HG02885 (cell line): ENCODE measurements at regions not wholly inside any gene's neighbourhood (a gene's known extent, or its start where the extent isn't known, plus 50 kb on each side); places are given as distances from the start of the nearest gene placed in this dataset.

Source experiments
- ATAC-seq: cut with Tn5 transposase; IDR thresholded peaks from one replicate; pipeline ENCODE4 v1.9.1; 2021; ENCODE audit warnings: mild to moderate bottlenecking; ENCODE audit not compliant: unreplicated experiment, poor library complexity

DNA sequence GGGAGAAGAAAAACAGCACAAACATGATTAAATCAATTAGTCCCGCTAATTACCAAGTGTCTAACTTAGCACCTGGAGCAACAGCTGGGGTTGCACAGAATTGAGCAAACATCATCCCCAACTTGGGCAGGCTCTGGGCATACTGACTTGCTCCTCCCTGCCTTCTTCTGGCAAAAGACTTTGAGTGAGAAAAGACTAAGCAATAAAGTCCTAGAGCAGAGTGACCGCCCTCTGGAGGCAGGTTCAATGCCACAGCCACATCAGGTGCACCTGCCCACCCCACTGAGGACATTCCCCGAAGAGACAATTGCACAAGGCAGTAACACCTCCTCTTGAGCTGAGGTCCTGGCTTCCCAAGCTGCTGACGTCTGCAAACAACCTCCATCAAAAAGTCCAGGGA is 358.3 kb downstream of the SOX9 start:
- no peak for ATAC-seq

- ATAC-seq, result no peak
Measured at GRCh38 chr17:72481572-72481971, 360.8 kb downstream of the SOX9 start.

- ATAC-seq, result no peak
Measured at GRCh38 chr17:72485596-72485995, 364.8 kb downstream of the SOX9 start.

- no peak for ATAC-seq
Measured at GRCh38 chr17:72486806-72487205, 366.0 kb downstream of the SOX9 start.

DNA sequence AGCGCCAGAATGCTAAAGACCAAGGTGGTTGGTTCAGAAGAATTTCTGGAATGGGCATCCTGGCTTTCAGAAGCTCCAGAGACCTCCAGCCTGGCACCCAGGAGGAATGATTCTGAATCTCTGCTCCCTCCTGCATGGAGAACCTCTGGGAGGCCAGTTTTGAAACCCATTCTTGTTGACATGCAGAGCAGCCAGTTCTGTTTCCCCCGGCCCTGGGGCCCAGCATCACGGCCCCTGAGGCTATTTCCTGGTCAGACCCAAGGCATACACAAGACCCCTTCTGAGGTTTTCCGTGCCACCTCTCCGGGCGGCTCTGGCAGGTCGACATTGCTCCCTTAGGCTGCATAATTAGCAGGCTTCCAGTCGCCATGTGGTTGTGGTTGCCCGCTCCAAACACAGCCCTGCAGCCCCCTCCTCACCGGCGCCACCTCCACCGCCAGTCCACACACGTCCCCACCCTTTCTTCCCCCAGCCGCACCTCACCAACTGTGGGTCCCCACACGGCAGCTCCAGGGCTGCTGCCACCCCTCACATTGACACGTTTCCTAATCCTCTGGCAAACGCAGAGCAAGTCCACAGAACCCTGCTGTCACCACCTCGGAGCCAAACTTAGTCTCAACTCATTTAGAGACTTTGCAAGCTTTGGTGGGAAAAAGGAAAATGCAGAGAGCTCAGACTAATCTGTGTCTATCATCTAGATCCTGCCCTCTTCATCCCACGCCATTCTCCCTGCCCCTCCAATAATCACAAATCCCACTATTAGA is 367.1 kb downstream of the SOX9 start:
- no peak for ATAC-seq

DNA sequence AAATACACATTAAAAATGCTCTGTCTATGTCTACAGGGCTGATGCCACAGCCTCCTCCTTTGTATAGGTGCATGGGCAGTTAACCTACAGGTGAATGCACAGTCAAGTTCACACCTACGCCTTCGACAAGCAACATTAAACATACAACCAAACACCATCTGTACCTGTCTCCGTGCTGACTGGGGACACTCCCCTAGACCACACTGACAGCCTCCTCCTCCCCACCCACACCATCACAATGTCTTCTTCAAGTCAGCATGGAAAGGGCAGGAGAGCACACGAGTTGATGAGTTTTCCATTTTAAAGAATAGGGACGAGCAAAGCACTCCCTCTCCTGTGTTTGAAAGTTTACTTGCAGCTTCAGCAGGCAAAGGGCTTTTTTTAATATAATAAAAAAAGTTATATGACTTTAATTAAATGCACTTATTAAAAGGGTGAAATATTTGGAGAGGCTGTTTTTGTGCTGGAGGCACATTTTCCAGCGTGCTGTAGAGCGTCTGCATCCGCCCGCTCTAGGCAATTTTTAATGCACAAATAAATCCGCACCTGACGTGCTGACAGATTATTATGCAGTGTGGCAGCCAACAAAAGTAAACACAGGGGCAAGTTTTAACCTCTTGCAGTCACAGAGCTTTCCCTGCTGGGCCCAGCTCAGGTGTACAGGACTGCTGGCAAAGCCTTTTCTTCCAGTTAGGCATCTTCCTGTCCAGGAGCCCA is 367.9 kb downstream of the SOX9 start:
- ATAC-seq, result no peak

DNA sequence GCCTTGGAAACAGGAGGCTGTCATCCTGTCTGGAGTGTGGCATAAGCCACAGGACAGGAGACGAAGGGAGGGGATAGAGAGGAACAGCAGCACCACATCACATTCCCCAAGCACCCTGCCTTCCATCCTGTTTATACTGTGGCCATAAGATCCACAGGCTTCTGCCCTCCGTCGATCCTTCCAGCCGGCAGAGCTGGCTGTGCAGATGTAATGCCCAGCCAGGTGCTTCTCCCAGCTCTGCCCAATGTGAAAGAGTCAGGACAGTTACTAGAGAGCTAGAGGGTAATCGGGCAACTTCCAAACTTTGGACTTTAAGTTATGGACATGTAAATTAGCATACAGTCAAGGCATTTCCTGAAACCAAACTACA is 368.4 kb downstream of the SOX9 start:
- no peak for ATAC-seq

DNA sequence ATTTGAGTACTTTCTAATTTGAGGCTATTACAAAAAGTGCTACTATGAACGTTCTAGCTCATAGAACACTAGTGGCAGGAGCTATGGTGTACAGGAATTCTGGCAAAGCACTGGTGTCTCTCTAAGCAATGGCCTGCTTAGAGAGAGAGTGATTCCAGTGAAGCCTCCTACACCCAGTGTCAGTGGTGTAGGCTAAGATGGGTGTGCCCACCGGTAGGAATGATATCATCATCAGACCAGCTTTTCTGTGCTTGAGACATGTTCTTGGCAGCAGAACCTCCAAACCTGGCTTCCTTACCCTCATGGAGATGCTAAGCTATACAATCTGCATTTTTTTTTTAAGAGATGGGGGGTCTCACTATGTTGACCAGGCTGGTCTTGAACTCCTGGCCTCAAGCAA is 370.3 kb downstream of the SOX9 start:
- no peak for ATAC-seq

- ATAC-seq, result no peak
Measured at GRCh38 chr17:72492494-72492893, 371.7 kb downstream of the SOX9 start.

DNA sequence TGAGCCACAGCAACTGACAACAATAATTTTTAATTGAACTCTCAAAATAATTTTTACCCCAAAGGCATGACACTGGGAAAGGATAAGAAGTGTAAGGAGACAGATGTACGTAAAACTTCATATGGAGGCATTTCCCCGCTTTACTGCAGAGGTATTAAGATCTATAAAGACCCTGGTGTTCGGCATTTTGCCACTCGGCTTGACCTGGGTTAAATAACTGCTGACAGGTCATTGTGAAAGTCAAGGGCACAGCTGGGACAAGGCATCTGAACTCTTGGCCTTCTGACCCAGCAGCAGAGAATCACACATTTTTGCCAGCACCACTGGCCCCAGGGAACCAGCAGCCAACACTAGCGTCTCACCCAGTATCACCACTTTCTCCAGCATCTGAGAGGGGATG is 372.1 kb downstream of the SOX9 start:
- ATAC-seq, result no peak

- no peak for ATAC-seq
Measured at GRCh38 chr17:72494566-72494965, 373.7 kb downstream of the SOX9 start.

DNA sequence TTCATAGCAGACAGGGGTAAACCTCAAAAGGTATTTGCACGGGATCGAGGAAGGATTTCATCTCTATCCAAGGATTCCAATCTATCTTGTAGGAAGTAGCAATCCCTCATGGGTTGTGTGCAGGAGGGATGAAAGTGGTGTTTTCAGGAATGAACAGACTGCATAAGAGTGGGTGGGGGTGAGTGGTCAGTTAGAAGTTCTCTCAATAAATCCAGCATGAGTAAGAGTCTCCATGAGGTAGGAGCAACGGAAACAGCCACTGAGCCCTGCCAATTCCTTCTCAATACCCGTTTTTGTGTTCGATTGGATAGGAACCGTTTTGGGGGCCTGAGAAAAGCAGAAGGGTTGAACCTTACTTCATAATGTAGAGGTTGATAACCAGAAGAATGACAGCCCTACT is 375.6 kb downstream of the SOX9 start:
- ATAC-seq, result no peak

GRCh38 chr17:72497915-72498314 is 377.1 kb downstream of the SOX9 start:
- ATAC-seq, result no peak

- ATAC-seq, result peak; percentile 59
Measured at GRCh38 chr17:72498364-72499210, 377.8 kb downstream of the SOX9 start.

DNA sequence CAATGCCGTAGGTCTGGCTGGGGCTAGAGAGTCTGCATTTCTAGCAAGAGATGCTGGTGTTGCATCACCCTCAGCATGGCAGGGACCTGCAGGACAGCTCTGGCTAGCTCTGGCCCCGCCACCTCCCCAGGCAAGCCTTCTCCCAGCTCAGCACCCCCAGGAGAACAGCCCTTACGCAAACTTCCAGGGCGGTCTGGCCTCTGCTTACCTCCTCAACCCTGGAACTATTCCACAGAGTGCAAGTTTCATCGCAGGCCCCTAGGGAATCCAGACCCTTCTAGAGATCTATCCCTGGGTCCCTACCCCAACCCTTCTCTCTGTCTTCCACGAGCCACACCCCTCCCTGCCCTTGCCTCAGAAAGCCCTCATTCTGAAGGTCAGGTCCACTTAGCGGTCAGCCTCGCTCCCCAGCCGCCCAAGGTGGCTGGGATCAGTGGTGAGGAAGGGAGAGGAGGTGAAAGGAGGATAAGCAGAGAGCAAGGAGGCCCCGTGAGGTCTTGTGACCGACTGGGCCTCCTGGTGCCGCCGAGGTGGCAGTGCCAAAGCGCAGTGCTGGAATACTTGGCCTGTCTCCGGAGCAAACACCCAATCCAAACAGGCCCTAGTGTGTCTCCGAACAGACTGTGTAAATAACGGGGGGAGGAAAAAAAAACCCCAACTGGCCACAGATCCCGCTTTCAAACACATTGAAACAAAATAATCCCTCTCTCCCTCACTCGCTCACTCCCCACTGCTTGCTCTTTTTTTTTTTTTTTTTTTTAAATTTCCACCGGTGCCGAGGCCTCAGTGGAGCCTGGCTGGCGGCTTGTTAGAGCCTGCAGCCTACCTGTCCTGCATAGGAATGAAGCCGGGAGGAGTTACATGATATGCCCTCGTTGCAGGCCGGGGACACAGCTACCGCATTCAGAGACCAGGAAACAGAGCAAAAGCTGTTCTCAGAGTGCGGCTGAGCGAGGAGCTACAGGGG is 380.9 kb downstream of the SOX9 start:
- no peak for ATAC-seq

- ATAC-seq, result no peak
Measured at GRCh38 chr17:72502371-72503341, 381.8 kb downstream of the SOX9 start.

GRCh38 chr17:72503556-72503955 is 382.7 kb downstream of the SOX9 start:
- no peak for ATAC-seq

GRCh38 chr17:72504783-72505182 is 384.0 kb downstream of the SOX9 start:
- no peak for ATAC-seq

GRCh38 chr17:72506773-72507172 is 386.0 kb downstream of the SOX9 start:
- no peak for ATAC-seq
